Transverse colon (tissue), 4 donors: ENCODE measurements at regions not wholly inside any gene's neighbourhood (a gene's known extent, or its start where the extent isn't known, plus 50 kb on each side); places are given as distances from the start of the nearest gene placed in this dataset.
A peak's percentile ranks its signal among the peaks of the same experiment; 100 is the strongest.

Source experiments
- DNase-seq: peaks from one replicate; pipeline ENCODE4 v3.0.0-alpha.2; 2019
- H3K27ac ChIP-seq, 4 donors: fragments of 200-600 bp; sonication (generic); 2 replicates each; pipeline ENCODE4 v1.5.1; 2016 to 2018; ENCODE audit warnings: inconsistent platforms in 4 of 4
- H3K27me3 ChIP-seq: fragments of 200-600 bp; sonication (generic); 2 replicates; pipeline ENCODE4 v1.5.1; 2017; ENCODE audit warnings: inconsistent platforms
- H3K36me3 ChIP-seq, 4 donors: fragments of 200-600 bp; sonication (generic); 2 replicates each; pipeline ENCODE4 v1.5.1; 2017 to 2019; ENCODE audit warnings: inconsistent platforms in 4 of 4
- H3K4me1 ChIP-seq, 4 donors: fragments of 200-600 bp; sonication (generic); 2 replicates each; pipeline ENCODE4 v1.5.1; 2017 to 2020; ENCODE audit warnings: inconsistent platforms in 4 of 4
- H3K4me3 ChIP-seq, 4 donors: fragments of 200-600 bp; sonication (generic); 1 replicate in 1 of 4; 2 replicates in 3 of 4; pipeline versions ENCODE4 v1.5.1 to v1.6.1; 2017 to 2019; ENCODE audit warnings: inconsistent platforms in 4 of 4
- H3K9me3 ChIP-seq, 2 donors: fragments of 200-600 bp; sonication (generic); 2 replicates each; pipeline ENCODE4 v1.5.1; 2017 to 2019; ENCODE audit warnings: inconsistent platforms in 2 of 2
- EP300 ChIP-seq: sonication (generic); formaldehyde crosslinking; IDR thresholded peaks from one replicate; pipeline ENCODE4 v1.6.1; 2017; ENCODE audit warnings: antibody characterized with exemption, low read depth
- POLR2A ChIP-seq: fragments of 450-650 bp; IDR thresholded peaks from one replicate; pipeline ENCODE4 v1.6.1; 2016; ENCODE audit warnings: antibody characterized with exemption, mild to moderate bottlenecking, moderate library complexity
- POLR2AphosphoS5 ChIP-seq, 3 donors: sonication (generic); formaldehyde crosslinking; IDR thresholded peaks; one replicate each; pipeline ENCODE4 v1.6.1; 2016; ENCODE audit warnings: antibody characterized with exemption in 3 of 3
- WGBS, 2 donors: methylation state at CpG; one replicate each; pipeline ENCODE4 v1.1.5; 2018; ENCODE audit warnings: low coverage in 1 of 2; 5-methylcytosine and 5-hydroxymethylcytosine counted together
- in situ Hi-C, 4 donors: fragments of 200-750 bp; cut with MboI; loops; one replicate each; pipeline versions ENCODE4 v1.15.0 to v1.15.1; 2017; ENCODE audit warnings: low sequenced_read_pairs in 3 of 4, low pct_ligation_motif_present in 1 of 4, low pct_unique_long_range_greater_than_20kb in 1 of 4
- intact Hi-C: fragments of 100-400 bp; cut with DNase I; formaldehyde crosslinking; loops from one replicate; pipeline ENCODE4 v1.15.1; 2023; ENCODE audit warnings: low total_unique reads
- TF ChIP-seq, protein P1 (sequence below), 5 experiments: fragments of 200-600 bp in 3 of 5; fragments of 450-650 bp in 2 of 5; sonication (generic) in 3 of 5; IDR thresholded peaks; 1 replicate in 2 of 5; 2 replicates in 3 of 5; pipeline ENCODE4 v1.5.1; 2016 to 2017; ENCODE audit warnings: antibody characterized with exemption in 5 of 5, inconsistent platforms in 3 of 5, mild to moderate bottlenecking in 2 of 5, moderate library complexity in 1 of 5

DNA sequence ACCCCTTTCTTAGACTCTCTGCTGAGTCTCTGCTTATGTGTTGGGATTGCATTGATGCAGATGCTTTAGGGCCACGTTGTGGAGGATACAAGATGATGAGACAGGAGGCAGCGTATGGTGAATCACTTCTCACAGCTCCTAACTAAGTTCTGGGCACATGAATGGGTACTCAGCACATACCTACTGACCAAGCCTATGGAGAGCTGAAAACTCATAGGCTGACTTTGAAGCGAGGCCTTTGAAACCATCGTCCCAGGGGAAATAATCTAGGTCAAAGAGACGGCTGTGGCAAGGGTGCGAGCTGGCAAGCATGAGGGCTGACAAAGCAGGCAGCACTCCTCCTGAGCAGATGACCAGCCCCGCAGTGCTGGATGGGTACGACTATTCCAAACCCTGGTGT, 180.2 kb upstream of the TNP1 start:
- Histone ChIP-seq H3K4me1 (peaks cover 0 to 9% (median 3%) of the 10 kb centered on the region in 4 donors), H3K4me3 (no peak overlapping the region), H3K27me3 (no peaks in the 10 kb centered on the region), H3K27ac (no peak overlapping the region), H3K9me3 (no peaks in the 10 kb centered on the region), H3K36me3 (no peaks in the 10 kb centered on the region)
- in situ Hi-C loops (no loop called here), intact Hi-C loops (no loop called here)
- WGBS, 2 donors, result 40 to 77% methylated on average over 1 to 8 of the region's 8 CpGs
- TF ChIP-seq, protein P1, sequence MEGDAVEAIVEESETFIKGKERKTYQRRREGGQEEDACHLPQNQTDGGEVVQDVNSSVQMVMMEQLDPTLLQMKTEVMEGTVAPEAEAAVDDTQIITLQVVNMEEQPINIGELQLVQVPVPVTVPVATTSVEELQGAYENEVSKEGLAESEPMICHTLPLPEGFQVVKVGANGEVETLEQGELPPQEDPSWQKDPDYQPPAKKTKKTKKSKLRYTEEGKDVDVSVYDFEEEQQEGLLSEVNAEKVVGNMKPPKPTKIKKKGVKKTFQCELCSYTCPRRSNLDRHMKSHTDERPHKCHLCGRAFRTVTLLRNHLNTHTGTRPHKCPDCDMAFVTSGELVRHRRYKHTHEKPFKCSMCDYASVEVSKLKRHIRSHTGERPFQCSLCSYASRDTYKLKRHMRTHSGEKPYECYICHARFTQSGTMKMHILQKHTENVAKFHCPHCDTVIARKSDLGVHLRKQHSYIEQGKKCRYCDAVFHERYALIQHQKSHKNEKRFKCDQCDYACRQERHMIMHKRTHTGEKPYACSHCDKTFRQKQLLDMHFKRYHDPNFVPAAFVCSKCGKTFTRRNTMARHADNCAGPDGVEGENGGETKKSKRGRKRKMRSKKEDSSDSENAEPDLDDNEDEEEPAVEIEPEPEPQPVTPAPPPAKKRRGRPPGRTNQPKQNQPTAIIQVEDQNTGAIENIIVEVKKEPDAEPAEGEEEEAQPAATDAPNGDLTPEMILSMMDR (IDR thresholded peaks at IDR 0.05), result no peak
- TF ChIP-seq POLR2AphosphoS5 (IDR thresholded peaks at IDR 0.05) (no peak), EP300 (no peak), POLR2A (no peak)
- no peak for DNase-seq

DNA sequence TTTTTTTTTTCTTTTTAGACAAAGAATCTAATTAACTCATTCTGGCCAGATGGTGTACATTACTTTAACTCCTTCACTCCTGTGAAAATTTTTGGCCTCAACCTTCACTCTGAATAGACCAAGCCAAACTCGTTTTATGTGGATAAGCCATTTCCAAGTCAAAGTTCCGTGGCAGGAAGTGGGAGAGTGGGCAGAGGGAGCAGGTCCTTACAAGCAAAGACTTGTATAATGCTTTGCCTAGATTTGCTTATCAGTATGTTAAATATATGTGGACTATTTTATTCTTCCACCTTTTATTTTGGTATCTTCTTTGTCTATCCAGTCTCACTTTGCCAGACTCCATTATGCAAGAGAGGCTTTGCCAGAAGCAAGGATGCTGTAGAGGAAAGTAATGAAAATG, 178.1 kb upstream of the TNP1 start:
- 47 to 49% methylated on average over 2 of the region's 2 CpGs for WGBS, 2 donors
- H3K27me3 ChIP-seq, result no peaks in the 10 kb centered on the region
- peaks cover 0 to 9% (median 3%) of the 10 kb centered on the region in 4 donors for H3K4me1 ChIP-seq
- in situ Hi-C loops, result no loop called here
- no peaks in the 10 kb centered on the region for H3K9me3 ChIP-seq
- H3K36me3 ChIP-seq, result no peaks in the 10 kb centered on the region
- intact Hi-C loops, result no loop called here
- TF ChIP-seq, protein P1 (IDR thresholded peaks at IDR 0.05), result no peak
- no peak for TF ChIP-seq POLR2AphosphoS5 (IDR thresholded peaks at IDR 0.05)
- TF ChIP-seq EP300, result no peak
- TF ChIP-seq POLR2A, result no peak
- DNase-seq, result no peak
- H3K4me3 ChIP-seq, result no peak overlapping the region
- no peak overlapping the region for H3K27ac ChIP-seq

DNA sequence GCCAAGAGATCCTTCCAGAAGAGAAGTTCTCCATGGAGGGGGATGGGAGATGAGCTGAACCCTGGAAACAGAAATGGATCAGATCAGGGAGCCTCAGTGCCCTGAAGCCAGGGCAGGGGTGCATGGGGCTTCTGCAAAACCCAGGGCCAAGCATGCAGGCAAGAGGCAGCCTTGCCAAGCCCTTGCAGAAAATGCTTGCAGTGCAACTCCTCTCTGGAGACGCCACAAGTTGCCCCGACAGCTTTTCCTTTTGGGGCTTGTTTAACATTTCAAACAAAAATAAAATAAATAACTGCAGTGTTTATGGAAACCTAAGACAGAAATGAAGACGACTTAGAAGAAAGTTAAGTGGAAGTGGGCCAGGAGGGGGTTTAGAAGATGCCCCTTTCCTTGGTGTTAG, 177.5 kb upstream of the TNP1 start:
- no peaks in the 10 kb centered on the region for H3K27me3 ChIP-seq
- intact Hi-C loops, result no loop called here
- peaks cover 0 to 9% (median 3%) of the 10 kb centered on the region in 4 donors for H3K4me1 ChIP-seq
- TF ChIP-seq EP300, result no peak
- TF ChIP-seq, protein P1 (IDR thresholded peaks at IDR 0.05), result no peak
- TF ChIP-seq POLR2A, result no peak
- TF ChIP-seq POLR2AphosphoS5 (IDR thresholded peaks at IDR 0.05), result no peak
- 54% methylated on average over 3 of the region's 3 CpGs; no CpG with 5 or more reads in 1 of the 2 donors for WGBS, 2 donors
- no peak for DNase-seq
- in situ Hi-C loops, result no loop called here
- no peaks in the 10 kb centered on the region for H3K36me3 ChIP-seq
- H3K9me3 ChIP-seq, result no peaks in the 10 kb centered on the region
- H3K27ac ChIP-seq, result peak overlapping the region in 2 of 4 donors; percentile 4 to 30
- H3K4me3 ChIP-seq, result no peak overlapping the region

DNA sequence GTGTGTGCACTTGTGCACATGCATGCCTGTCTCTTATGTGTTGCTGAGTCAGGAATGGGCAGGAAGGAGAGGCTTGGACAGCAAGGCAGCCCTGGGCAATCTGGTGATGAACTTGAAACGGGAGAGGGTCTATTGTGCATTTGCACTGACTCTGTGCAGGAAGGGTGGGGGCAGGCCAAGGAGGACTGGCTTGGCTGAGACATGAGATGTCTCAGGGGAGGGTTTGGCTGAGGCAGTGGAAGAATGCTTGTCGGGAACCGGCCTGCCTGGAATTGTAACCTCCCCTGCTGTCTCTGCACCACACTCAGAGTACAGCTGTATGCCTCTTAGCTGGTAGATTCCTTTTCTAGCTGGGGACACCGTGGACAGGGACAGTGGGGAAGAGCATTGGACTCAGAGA, 176.1 kb upstream of the TNP1 start:
- 40% methylated on average over 4 of the region's 4 CpGs; no CpG with 5 or more reads in 1 of the 2 donors for WGBS, 2 donors
- Histone ChIP-seq H3K27ac (peak overlapping the region in 1 of 4 donors; percentile 30), H3K36me3 (no peaks in the 10 kb centered on the region), H3K4me3 (no peak overlapping the region), H3K27me3 (no peaks in the 10 kb centered on the region), H3K4me1 (peaks cover 0 to 9% (median 3%) of the 10 kb centered on the region in 4 donors), H3K9me3 (no peaks in the 10 kb centered on the region)
- TF ChIP-seq, protein P1 (IDR thresholded peaks at IDR 0.05), result no peak
- TF ChIP-seq EP300 (no peak), POLR2A (no peak), POLR2AphosphoS5 (IDR thresholded peaks at IDR 0.05) (no peak)
- in situ Hi-C loops (no loop called here), intact Hi-C loops (no loop called here)
- DNase-seq, result no peak
